Calu3 (cell line): ENCODE measurements at regions not wholly inside any gene's neighbourhood (a gene's known extent, or its start where the extent isn't known, plus 50 kb on each side); places are given as distances from the start of the nearest gene placed in this dataset.

Experiments used
- BruUV-seq: library from RNA; stranded (reverse); fragments of 400-500 nt; replicated peaks from 2 replicates; lab custom pipeline; 2021; lab: Mats Ljungman, UMichigan
- CTCF ChIA-PET: fragments of 300-600 bp; sonication (Branson Sonifier 250); formaldehyde crosslinking; loops from one replicate; lab custom pipeline; 2022; ENCODE audit warnings: antibody characterized with exemption; lab: Charles Lee
- DNase-seq: peaks from one replicate; pipeline ENCODE4 v3.0.0; 2022
- H3K27ac Mint-ChIP-seq: one replicate; pipeline ENCODE4 v1.8.0; 2022; ENCODE audit warnings: mixed read lengths; ENCODE audit not compliant: unreplicated experiment
- H3K27me3 Mint-ChIP-seq: one replicate; pipeline ENCODE4 v1.8.0; 2022; ENCODE audit warnings: mixed read lengths; ENCODE audit not compliant: unreplicated experiment
- H3K36me3 Mint-ChIP-seq: one replicate; pipeline ENCODE4 v1.8.0; 2022; ENCODE audit warnings: mild to moderate bottlenecking, moderate library complexity, mixed read lengths; ENCODE audit not compliant: insufficient read depth, unreplicated experiment
- H3K4me1 Mint-ChIP-seq: one replicate; pipeline ENCODE4 v1.8.0; 2022; ENCODE audit warnings: mild to moderate bottlenecking, low read depth, mixed read lengths; ENCODE audit not compliant: unreplicated experiment
- H3K4me3 Mint-ChIP-seq: one replicate; pipeline ENCODE4 v1.8.0; 2022; ENCODE audit warnings: mild to moderate bottlenecking, low read depth, moderate library complexity, mixed read lengths; ENCODE audit not compliant: unreplicated experiment
- H3K9me3 Mint-ChIP-seq: one replicate; pipeline ENCODE4 v1.8.0; 2022; ENCODE audit warnings: low read depth, mixed read lengths; ENCODE audit not compliant: unreplicated experiment
- CTCF ChIP-seq: fragments of 200-600 bp; IDR thresholded peaks from one replicate; pipeline ENCODE4 v1.8.0; 2022; ENCODE audit warnings: antibody characterized with exemption; ENCODE audit not compliant: unreplicated experiment
- intact Hi-C: fragments of 100-400 bp; cut with micrococcal nuclease; formaldehyde crosslinking; loops from one replicate; pipeline ENCODE4 v1.10.0; 2022; ENCODE audit not compliant: unreplicated experiment

- Mint-ChIP-seq H3K9me3 (no peaks in the 10 kb centered on the region), H3K36me3 (no peaks in the 10 kb centered on the region), H3K27me3 (peaks cover 69% of the 10 kb centered on the region), H3K27ac (no peak overlapping the region), H3K4me1 (no peaks in the 10 kb centered on the region), H3K4me3 (no peak overlapping the region)
- TF ChIP-seq CTCF, result no peak
- CTCF ChIA-PET, result no interaction called here
- no TSS peak for BruUV-seq
- DNase-seq, result no peak
- intact Hi-C loops, result no loop called here
Measured at GRCh38 chr18:10371165-10371564, 83.3 kb upstream of the APCDD1 start.

- no peak for DNase-seq
- H3K9me3 Mint-ChIP-seq, result no peaks in the 10 kb centered on the region
- CTCF ChIA-PET, result interaction anchor here (1.5 kb wide), 1 partner anchor 120 kb away, joined by 3 read pairs; no protein-coding TSS in a partner anchor
- peaks cover 67% of the 10 kb centered on the region for H3K27me3 Mint-ChIP-seq
- no TSS peak for BruUV-seq
- TF ChIP-seq CTCF, result no peak
- intact Hi-C loops, result no loop called here
- no peaks in the 10 kb centered on the region for H3K36me3 Mint-ChIP-seq
- no peaks in the 10 kb centered on the region for H3K4me1 Mint-ChIP-seq
- H3K4me3 Mint-ChIP-seq, result no peak overlapping the region
- no peak overlapping the region for H3K27ac Mint-ChIP-seq
Measured at GRCh38 chr18:10374195-10374594, 80.2 kb upstream of the APCDD1 start.

DNA sequence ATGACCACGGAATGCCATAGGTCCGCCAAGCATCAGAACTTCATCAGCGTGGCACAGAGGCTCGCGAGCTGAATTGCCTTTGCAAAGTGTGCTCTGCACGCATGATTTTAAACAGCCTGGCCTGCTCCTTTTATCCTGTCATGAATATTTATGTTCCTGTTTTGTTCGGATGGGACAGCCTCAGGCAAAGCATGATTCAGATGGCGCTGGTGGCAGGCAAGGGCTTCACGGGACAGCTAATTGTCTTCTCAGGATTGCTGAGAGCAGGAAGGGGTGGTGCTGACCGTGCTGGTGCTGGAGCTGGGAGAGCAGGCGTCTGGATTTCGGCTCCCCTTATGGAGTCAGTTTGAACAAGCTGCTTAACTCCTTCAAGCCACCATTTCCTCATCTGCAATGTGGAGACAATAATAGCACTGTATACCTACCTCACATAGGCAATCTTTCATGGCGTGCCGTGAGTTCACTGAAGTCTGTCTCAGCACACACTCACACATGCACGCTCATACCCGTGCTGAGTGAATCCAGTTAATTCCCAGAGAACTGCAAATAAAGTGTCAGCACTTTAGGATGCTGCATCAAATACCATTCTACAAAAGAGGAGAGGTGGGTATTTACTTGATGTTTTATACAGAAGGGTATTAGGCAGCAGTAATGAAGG is 79.7 kb upstream of the APCDD1 start:
- CTCF ChIA-PET, result interaction anchor here (1.5 kb wide), 1 partner anchor 119 kb away, joined by 3 read pairs; no protein-coding TSS in a partner anchor
- H3K9me3 Mint-ChIP-seq, result no peaks in the 10 kb centered on the region

GRCh38 chr18:10376731-10377130 is 77.7 kb upstream of the APCDD1 start:
- Mint-ChIP-seq H3K4me3 (no peak overlapping the region), H3K9me3 (no peaks in the 10 kb centered on the region), H3K27me3 (peaks cover 80% of the 10 kb centered on the region), H3K36me3 (no peaks in the 10 kb centered on the region), H3K27ac (no peak overlapping the region), H3K4me1 (no peaks in the 10 kb centered on the region)
- no peak for DNase-seq
- intact Hi-C loops, result no loop called here
- TF ChIP-seq CTCF, result no peak
- BruUV-seq, result no TSS peak
- CTCF ChIA-PET, result no interaction called here

More for the DNA sequence above, 79.7 kb upstream of the APCDD1 start:
- Mint-ChIP-seq H3K4me3 (no peak overlapping the region), H3K4me1 (no peaks in the 10 kb centered on the region), H3K36me3 (no peaks in the 10 kb centered on the region), H3K27me3 (peaks cover 67% of the 10 kb centered on the region), H3K27ac (no peak overlapping the region)
- TF ChIP-seq CTCF, result no peak
- no TSS peak for BruUV-seq
- no peak for DNase-seq
- intact Hi-C loops, result no loop called here
